ENCODE measurements at regions not wholly inside any gene's neighbourhood (a gene's known extent, or its start where the extent isn't known, plus 50 kb on each side); places are given as distances from the start of the nearest gene placed in this dataset.

- H3K36me3 ChIP-seq (ENCODE audit: insufficient read depth, low read length) = no peaks in the 10 kb centered on the region
- H4K20me1 ChIP-seq (ENCODE audit: insufficient read depth, low read length) = no peaks in the 10 kb centered on the region
- H3K27me3 ChIP-seq (ENCODE audit: insufficient read depth, low read length) = no peaks in the 10 kb centered on the region; the same call in 1 of the 2 replicates
- H3K9me3 ChIP-seq (ENCODE audit: low read length) = no peaks in the 10 kb centered on the region
- no peak for TF ChIP-seq EZH2 (IDR thresholded peaks at IDR 0.05; ENCODE audit: borderline replicate concordance, low read length)
- no peak for TF ChIP-seq CTCF (IDR thresholded peaks at IDR 0.05; ENCODE audit: low read length)
- no peak overlapping the region for H2AFZ ChIP-seq (ENCODE audit: low read length)
- H3K27ac ChIP-seq (ENCODE audit: low read depth, low read length, poor library complexity, severe bottlenecking) = no peak overlapping the region
- H3F3A ChIP-seq (ENCODE audit: insufficient read depth, low read length) = no peaks in the 10 kb centered on the region
- no peak overlapping the region for H3K9ac ChIP-seq (ENCODE audit: low read length)
- no peak overlapping the region for H3K4me3 ChIP-seq (ENCODE audit: low read depth, low read length, poor library complexity, severe bottlenecking)
- H3K4me1 ChIP-seq (ENCODE audit: insufficient read depth, low read length, severe bottlenecking) = peaks cover 6% of the 10 kb centered on the region
- H3K79me2 ChIP-seq (ENCODE audit: insufficient read depth, low read length) = no peaks in the 10 kb centered on the region
- no peak overlapping the region for H3K4me2 ChIP-seq (ENCODE audit: low read length)
- H3K9me2 ChIP-seq (ENCODE audit: low read depth, low read length) = no peaks in the 10 kb centered on the region
Observed at GRCh38 chr1:234750922-234751627, 141.1 kb upstream of the IRF2BP2 start.

- H3K9me2 ChIP-seq (ENCODE audit: low read depth, low read length) = no peaks in the 10 kb centered on the region
- H3K9me3 ChIP-seq (ENCODE audit: low read length) = no peaks in the 10 kb centered on the region
- no peak overlapping the region for H3K27ac ChIP-seq (ENCODE audit: low read depth, low read length, poor library complexity, severe bottlenecking)
- no peaks in the 10 kb centered on the region; the same call in 1 of the 2 replicates for H3K27me3 ChIP-seq (ENCODE audit: insufficient read depth, low read length)
- no peak overlapping the region for H2AFZ ChIP-seq (ENCODE audit: low read length)
- H3K9ac ChIP-seq (ENCODE audit: low read length) = no peak overlapping the region
- H3K4me1 ChIP-seq (ENCODE audit: insufficient read depth, low read length, severe bottlenecking) = peaks cover 6% of the 10 kb centered on the region
- no peaks in the 10 kb centered on the region for H3K36me3 ChIP-seq (ENCODE audit: insufficient read depth, low read length)
- H3K4me3 ChIP-seq (ENCODE audit: low read depth, low read length, poor library complexity, severe bottlenecking) = no peak overlapping the region
- no peak overlapping the region for H3K4me2 ChIP-seq (ENCODE audit: low read length)
- H3F3A ChIP-seq (ENCODE audit: insufficient read depth, low read length) = no peaks in the 10 kb centered on the region
- TF ChIP-seq CTCF (IDR thresholded peaks at IDR 0.05; ENCODE audit: low read length) = no peak
- no peak for TF ChIP-seq EZH2 (IDR thresholded peaks at IDR 0.05; ENCODE audit: borderline replicate concordance, low read length)
- no peaks in the 10 kb centered on the region for H4K20me1 ChIP-seq (ENCODE audit: insufficient read depth, low read length)
- H3K79me2 ChIP-seq (ENCODE audit: insufficient read depth, low read length) = no peaks in the 10 kb centered on the region
Observed at GRCh38 chr1:234748713-234749112, 138.7 kb upstream of the IRF2BP2 start.

GRCh38 chr1:234748066-234748465 is 138.1 kb upstream of the IRF2BP2 start:
- H4K20me1 ChIP-seq (ENCODE audit: insufficient read depth, low read length) = no peaks in the 10 kb centered on the region
- H3K4me3 ChIP-seq (ENCODE audit: low read depth, low read length, poor library complexity, severe bottlenecking) = no peak overlapping the region
- no peaks in the 10 kb centered on the region for H3F3A ChIP-seq (ENCODE audit: insufficient read depth, low read length)
- H3K4me2 ChIP-seq (ENCODE audit: low read length) = no peak overlapping the region
- peaks cover 8% of the 10 kb centered on the region for H3K4me1 ChIP-seq (ENCODE audit: insufficient read depth, low read length, severe bottlenecking)
- H3K27me3 ChIP-seq (ENCODE audit: insufficient read depth, low read length) = no peaks in the 10 kb centered on the region; the same call in 1 of the 2 replicates
- no peaks in the 10 kb centered on the region for H3K9me3 ChIP-seq (ENCODE audit: low read length)
- H3K79me2 ChIP-seq (ENCODE audit: insufficient read depth, low read length) = no peaks in the 10 kb centered on the region
- H2AFZ ChIP-seq (ENCODE audit: low read length) = no peak overlapping the region
- H3K36me3 ChIP-seq (ENCODE audit: insufficient read depth, low read length) = no peaks in the 10 kb centered on the region
- no peak overlapping the region for H3K9ac ChIP-seq (ENCODE audit: low read length)
- no peaks in the 10 kb centered on the region for H3K9me2 ChIP-seq (ENCODE audit: low read depth, low read length)
- no peak for TF ChIP-seq CTCF (IDR thresholded peaks at IDR 0.05; ENCODE audit: low read length)
- TF ChIP-seq EZH2 (IDR thresholded peaks at IDR 0.05; ENCODE audit: borderline replicate concordance, low read length) = no peak
- H3K27ac ChIP-seq (ENCODE audit: low read depth, low read length, poor library complexity, severe bottlenecking) = no peak overlapping the region
